ENCODE measurements at regions not wholly inside any gene's neighbourhood (a gene's known extent, or its start where the extent isn't known, plus 50 kb on each side); places are given as distances from the start of the nearest gene placed in this dataset.

DNA sequence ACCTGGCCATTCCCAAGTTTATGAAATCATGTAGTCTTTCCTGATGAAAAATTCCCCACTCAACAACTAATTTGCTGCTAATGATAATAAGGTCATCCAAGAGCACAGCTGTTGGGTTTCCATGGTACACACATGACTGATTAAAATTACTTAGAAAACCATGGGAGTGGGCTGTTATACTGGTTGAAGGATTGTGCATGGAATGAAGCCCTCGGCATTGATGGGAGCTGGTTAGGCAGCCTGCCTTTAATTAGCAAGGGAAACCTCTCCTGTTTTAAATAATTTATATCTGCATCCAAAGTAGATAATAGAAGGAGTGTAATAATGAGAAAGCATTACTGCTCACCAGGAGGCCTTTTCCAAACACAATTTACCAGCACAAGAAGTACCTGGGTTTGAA is 235.1 kb upstream of the CFAP20DC start:
- DNase-seq = no peak

DNA sequence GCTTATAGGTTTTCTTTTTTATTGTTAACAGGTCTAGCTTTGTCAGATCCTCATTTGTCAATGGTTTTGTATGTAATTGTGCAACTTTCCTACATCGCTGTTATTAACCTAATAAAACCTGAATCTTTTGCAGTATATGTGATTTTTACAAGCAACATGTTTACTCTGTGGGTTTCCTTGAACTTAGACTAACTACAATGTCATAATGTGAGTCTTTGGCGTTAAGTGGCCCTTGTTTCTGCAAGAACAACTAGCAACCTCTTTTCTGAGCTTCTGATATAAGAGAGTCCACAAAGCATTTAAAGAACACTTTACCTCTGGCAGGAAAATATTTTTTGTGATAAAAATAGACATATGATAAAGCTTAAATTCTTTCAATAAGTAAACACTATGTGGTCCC is 230.3 kb upstream of the CFAP20DC start:
- no peak for DNase-seq

DNA sequence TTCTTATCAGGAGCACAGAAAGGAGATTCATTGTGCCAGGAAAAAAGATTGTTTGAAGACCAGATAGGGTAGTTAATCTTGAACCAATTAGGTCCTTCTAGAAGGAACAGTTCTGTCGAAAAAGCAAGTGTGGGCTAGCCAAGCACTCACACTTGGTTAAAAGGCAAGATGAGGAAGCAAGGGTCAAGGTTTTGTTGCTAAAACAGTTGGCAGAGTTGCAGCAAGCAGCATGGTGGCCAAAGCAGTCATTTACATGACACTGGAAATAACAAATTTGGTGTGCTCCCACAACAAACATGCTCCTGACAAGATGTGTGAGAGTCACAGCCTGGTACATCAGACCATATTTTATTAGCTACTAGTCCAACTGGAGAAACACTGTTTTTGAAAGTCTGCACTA is 228.0 kb upstream of the CFAP20DC start:
- DNase-seq = peak in 1 of 2 donors; percentile 20

DNA sequence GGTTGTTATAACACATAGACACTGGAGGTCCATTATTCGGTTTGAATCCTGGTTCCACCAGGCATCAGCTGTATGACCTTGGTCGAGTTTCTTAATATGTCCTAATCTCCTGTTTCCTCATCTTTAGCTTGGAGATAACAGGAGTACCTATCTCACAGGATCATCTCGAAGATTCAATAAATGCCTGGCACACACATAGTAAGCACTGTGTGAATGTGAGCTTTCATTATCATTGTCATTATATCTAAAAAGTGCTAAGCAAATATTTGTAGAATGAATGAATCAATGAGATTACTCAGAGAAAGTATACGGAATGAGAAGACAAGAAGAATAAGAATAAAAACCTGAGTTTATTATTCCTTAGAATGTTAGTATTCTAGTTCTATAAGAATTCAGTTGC is 227.4 kb upstream of the CFAP20DC start:
- DNase-seq = no peak

DNA sequence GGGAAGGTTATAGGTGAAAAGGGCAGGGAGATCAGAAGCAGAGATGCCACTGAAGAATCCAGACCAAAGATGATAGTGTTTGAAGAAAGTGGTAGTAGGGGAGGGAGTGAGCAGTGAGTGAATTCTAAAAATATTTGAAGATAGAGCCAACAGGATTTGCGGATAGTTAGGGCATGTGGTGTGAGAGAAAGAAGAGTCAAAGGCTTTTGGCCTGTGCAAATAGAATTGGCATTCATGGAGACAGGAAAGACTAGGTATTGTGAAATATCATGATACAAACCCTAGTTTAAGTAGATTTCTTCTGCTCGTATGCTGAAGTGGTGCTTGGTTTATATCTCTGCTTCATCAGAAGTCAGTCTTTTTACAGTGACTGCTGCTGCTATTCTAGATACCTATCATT is 224.2 kb upstream of the CFAP20DC start:
- DNase-seq = no peak

DNA sequence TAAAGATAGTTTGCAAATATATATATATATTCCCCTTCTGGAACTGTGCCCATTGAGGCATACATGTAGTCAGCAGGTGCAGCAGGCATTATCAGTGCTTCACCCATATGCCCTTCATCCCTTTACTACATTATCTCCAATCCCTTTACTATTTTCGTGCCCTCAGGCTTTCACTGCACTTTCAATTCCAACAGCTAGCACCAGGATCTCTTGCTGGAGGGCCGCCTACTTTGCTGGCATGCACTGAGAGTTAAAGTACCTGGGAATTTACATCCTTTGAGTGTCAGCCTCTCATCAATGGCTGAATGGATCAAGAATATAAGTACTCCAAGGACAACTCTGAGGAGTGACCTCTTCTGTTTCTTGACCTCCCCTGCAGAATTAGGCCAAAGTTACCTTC is 222.1 kb upstream of the CFAP20DC start:
- no peak for DNase-seq

DNA sequence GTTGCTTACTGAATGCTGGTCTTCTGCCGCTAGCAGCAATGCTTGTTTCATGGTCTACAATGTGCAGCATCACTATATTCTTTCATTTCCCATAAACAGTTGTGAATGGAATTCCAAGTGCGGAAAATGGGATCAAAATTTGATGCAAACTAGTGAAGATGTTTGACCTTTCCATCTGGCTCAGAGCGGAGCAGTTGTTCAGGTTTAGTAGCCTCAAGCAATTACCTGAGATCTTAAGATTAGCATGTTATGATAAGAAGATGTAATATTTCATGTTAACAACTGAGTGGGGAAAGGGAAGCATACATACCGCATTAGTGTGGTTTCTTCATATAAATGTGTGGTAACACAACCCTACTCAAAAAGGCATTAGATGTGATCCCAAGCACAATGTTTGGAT is 221.1 kb upstream of the CFAP20DC start:
- no peak for DNase-seq

DNA sequence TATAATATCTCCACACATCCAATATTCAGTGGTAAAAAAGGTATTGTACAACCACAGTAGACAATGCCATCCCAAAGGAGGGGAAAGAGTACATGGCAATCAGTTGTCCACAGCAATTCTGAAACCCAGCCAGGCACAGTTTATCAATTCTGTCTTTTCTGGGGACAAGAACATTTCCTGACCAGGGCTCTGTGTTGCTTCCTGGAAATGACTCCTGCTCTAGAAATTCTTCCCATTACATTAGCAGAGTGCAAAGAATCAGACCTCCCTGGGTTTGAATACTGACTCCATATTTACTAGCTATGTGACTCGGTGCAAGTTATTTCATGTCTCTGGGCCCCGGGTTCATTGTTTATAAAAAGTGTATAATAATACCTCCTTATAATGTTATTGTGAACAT is 220.4 kb upstream of the CFAP20DC start:
- no peak for DNase-seq

DNA sequence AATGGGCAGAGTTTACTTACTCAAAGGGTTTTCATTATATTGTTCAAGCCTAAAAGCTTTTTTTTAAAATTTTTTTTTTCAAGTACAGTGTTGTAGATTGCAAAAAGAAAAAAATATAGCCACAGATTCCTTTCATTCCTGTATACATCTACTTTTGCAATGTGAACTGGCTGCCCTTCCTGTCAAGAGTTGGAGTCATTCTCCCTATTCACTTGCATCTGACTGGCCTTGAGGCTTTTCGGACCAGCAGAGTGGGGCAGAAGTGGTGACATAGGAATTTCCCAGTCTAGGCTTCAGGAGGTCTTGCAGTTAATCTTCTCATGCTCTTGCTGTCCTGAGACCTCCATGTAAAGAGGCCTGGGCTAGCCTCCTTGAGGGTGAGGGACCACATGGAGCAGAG is 218.3 kb upstream of the CFAP20DC start:
- peak; percentile 44 to 61 for DNase-seq

DNA sequence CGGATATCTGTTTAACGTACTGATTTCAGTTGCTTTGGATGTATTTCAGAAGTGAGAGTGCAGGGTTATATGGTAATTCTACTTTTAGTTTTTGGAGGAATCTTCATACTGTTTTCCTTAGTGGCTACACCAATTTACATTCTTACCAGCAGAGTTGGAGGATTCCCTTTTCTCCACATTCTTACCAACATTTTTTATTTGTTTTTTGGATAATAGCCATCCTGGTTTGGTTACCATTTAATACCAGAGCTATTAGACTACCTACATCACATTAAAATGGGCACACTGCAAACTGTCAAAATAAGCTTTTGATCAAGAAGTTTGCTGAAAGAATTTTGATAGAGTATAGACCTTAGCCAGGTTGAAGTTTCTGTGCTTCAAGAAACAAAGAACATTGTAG is 217.2 kb upstream of the CFAP20DC start:
- DNase-seq = no peak

DNA sequence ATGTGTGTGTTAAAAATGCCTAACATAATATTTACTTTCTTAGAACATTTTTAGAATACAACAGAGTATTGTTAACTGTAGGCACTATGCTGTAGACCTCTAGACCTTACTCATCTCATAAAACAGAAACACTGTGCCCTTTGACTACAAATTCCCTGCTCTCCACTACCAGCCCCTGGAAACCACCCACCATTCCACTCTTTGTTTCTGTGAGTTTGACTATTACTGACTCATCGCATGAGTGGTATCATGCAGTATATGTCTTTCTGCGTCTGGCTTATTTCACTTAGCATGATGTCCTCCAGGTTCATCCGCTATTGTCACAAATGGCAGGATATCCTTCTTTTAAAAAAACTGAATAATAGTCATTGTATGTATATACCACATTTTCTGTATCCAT is 216.7 kb upstream of the CFAP20DC start:
- DNase-seq = no peak

DNA sequence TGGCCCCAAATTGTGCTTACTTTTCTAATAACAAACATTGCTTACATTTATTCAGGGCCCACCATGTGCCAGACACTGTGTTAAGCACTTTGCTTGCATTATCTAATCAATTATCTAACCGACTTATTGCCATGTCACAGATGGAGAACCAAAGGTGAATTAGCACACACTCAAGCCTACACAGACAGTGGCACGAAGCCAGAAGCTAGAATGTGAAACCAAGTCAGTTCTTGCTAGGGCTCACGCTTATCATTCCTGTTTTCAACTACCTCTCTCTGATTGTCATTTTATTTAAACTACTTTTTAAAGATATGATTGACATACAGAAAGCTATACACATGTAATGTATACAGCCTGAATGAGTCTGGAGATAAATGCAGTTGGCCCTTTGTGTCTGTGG is 215.7 kb upstream of the CFAP20DC start:
- peak in 1 of 2 donors; percentile 25 for DNase-seq

DNA sequence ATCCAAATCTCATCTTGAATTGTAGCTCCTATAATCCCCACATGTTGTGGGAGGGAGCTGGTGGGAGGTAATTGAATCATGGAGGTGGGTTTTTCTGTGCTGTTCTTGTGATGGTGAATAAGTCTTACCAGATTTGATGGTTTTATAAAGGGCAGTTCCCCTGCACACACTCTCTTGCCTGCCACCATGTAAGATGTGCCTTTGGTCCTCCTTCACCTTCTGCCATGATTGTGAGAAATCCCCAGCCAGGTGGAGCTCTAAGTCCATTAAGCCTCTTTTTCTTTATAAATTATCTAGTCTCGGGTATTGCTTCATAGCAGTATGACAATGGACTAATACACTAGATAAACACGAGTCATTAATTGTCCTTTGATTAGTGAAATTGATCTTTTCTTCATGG is 214.5 kb upstream of the CFAP20DC start:
- DNase-seq = no peak

DNA sequence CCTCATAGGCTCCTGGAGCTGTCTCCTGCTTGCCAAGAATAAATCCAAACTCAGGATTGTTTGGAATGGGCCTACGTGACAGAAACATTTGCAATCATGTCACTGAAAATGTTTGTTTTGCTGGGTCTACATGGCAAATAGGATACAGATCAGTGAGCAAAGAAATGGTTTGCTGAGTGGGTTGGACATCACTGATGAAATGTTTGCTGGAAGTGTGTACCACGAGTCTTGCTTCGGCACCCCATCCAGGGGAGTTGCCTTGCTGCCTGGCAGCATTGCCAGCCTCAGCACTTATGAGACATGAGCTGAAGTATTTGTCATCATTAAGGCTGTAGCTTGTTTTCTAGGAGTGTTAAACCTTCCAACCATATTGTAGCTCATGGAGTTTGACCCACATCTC is 213.3 kb upstream of the CFAP20DC start:
- DNase-seq = no peak

DNA sequence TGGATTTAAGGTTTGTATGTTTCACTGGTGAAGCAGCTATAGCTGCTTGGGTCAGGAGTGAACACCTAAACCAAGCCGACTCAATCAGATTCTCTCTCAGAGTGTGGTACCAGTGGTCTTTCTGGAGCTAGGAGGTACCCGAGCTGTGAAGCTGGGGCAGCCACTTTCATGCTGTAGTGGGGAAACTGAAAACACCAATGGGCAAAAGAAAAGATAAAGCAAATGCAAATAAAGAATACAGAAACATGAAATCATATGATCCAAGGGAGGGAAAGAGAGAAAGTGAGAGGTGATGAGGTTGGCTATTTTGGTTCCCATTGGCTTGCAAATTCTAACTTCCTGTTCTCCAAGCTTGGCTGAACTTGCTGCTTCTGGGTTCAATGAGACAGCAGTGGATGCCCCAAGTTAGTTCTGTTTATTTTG is 212.3 kb upstream of the CFAP20DC start:
- peak; percentile 17 to 34 for DNase-seq

DNA sequence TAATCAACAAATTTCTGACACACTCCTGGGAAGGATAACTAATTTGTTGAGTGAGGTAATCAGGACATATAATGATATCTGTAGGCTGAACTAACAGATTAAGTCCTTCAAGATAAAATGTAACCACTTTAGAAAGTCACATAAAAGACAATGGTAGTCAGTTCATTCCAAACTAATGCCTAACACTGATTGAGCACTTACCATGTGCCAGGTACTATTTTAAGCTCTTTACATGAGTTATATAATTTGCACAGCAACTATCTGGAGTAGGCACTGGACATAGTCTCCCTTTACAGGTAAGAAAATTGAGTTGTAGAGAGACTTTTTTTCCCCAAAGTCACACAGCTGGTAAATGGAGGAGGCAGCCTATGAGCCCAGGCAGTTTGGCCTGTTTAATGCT is 211.2 kb upstream of the CFAP20DC start:
- no peak for DNase-seq

DNA sequence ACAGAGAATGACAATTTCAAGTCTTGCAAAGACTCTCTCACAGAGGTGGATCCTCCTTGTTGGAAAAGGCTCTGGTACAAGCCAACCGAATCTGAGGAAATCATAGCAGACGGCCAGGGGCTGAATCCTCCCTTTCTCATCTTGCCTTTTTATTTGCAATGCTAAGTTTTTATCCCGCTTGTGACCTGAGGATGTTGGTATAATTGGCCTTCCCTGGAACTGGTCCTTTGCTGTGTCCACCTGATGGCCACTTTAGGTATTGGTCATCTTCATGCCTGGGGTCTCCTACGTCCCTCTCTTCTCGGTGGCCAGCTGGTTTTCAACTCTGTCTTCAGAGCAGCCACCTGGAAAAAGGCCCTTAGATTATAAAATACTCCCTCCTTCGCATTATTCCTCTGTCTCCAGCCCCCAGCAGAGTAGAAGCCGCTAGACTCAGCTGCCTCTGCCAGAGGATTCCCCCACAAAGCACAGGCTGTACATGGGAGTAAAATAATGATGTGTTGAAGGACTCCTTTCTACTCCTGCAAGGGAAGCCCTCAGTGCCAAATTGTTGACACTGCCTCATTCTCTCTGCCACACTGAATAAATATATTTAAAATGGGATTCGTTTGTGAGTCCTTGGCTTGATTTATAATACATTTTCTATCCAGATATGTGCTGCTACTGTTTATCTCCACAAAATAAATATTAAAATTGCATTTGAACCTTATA is 208.9 kb upstream of the CFAP20DC start:
- no peak for DNase-seq

DNA sequence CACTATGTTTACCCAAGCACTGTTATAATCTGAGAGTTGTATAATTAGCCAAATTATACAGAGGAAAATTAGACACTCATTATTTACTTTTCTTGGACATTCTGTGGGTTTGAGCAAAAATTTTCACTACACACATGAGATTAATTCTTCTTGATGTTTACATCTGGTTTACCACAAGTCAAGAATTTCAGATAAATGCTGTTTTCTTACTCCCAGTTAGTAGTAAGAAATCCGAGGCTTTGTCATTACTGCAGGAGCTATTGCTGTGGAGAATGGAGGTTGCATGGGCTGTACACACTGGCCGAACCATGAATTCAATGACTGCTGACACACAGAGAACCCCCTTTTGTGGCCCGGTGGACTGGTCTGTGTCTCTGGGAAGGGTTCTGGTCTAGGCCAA is 207.7 kb upstream of the CFAP20DC start:
- no peak for DNase-seq

DNA sequence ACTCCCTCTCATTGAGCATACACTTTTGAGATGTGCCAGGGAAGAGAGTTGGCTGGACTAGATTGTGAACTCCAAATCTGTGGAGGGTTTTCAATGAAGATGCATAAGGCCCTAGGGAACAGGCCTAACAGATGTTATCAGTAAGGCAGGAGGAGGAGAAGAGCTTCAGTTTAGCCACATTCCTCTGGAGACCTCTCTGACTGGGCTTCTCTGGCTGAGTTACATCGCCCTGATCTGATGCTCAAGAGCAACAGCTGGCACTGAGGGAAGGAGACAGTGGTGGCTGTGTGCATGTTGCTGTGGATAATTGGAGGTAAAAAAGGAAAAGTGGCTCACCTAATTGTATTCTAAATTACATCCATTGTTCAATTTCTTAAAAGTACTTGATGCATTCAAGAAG is 206.4 kb upstream of the CFAP20DC start:
- no peak for DNase-seq

DNA sequence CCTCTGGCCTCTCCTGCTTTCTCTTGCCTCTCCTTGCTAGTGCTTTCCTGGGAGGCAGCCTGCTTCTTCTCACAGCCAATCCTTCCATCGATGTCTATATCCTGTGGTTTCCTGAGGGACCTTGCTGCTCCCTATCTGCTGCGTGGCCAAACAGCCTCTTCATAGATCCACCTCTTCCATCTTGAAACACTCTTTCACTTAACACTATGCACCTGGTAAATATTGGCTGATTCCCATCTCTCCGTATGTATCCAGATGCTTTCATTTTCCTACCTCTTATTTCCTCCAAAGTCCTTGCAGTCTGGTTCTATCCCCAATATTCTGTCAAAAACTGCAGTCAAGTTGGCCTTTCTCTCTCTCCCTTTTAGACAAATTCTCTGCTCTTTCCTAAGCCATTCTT is 205.2 kb upstream of the CFAP20DC start:
- DNase-seq = no peak

DNA sequence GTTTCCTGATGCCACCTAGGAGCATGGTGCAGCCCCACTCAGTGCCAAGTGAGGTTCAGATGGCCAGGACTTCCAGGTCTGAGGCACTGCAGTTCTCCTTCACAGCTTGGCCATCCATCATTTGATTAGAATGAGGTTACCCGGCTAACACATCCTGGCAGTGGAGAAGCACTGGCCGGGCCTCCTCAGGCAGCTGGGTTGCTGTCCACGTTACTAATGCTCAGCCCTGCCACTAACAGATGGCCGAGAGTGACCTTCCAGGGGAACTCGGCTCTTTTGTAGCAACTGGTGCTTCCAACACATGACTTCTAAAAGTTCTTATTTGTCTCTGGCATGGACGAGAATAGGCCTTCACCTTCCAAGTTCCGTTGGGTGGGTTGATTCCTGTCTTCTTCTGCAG is 204.6 kb upstream of the CFAP20DC start:
- DNase-seq = no peak

DNA sequence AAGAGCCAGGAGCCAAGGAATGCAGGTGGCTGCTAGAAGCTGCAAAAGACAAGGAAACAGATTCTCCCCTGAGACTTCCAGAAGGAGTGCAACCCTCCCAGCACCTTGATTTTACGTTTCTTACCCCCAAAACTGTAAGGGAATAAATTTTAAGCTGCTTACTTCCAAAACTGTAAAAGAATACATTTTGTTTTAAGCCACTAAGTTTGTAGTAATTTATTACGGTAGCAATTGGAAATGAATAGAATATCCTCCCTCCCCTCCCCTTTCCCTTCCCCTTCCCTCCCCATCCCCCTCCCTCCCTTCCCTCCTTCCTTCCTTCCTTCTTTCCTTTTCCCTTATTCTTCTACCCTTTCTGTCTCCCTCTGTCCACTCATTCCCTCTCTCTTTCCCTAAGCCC is 203.7 kb upstream of the CFAP20DC start:
- no peak for DNase-seq

DNA sequence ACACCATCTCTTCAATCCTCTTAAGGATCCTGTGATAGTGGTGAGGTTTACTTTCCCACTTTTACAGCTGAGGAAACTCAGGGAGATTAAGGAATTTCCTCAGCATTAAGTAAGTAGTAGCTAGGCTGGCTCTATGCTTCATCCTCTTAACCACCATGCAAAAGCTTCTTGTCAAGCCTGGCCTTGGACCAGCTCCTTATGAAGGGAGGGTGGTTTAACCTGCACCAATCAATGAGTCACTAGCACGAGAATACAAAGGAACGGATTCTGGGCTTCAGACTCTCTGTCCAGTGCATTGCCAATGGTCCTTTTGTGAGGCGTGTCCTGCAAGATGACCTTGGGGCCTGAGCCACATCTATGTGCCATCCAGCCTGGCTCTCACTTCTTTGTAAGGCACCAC is 202.0 kb upstream of the CFAP20DC start:
- DNase-seq = no peak

DNA sequence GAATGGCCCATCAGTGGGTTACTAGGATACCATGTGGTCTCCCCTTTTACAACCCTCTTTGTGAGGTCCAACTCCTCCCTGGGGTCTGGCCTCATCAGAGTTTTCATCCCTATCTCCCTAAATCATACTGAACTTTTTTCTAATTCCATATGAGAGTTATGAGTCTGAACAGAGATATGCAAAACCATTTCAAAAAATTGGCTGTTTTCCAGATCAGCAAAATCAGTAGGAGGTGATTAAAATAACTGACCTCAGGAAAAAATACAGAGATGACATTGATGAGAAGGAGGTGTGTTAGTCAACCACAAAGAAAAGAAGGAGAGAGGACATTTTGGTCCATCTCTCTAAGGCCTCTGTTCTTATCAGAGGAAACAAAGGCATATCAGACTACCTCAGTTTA is 200.8 kb upstream of the CFAP20DC start:
- DNase-seq = no peak

DNA sequence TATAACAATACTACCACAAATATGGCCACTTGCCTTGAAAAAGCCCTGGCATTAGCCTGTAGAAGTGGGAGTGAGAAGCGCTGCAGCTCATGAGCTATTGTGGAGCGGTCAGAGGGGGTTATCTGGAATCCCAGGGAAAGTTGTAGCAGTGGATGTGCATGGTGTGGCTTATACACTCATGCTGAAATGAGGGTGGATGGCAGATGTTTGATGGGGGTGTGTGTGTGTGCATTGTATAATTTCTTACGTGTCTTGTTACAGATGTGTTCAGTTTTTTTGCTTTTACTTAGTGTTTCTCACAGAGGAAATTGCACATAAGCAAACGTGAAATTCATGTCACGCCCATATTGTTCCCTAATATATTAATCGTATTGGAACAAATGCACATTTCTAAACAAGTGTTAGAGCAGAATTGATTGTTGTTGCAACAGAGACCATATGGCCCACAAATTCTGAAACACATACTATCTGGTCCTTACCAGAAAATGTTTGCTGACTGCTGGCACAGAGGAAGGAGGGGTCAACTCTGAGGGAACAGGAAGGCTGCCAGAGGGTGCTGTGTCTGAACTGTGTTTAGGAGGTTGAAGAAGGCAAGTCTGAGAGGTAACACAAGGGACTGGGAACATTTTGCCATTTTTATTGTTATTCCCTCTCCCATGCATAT is 200.0 kb upstream of the CFAP20DC start:
- no peak for DNase-seq
